ENCODE measurements at regions not wholly inside any gene's neighbourhood (a gene's known extent, or its start where the extent isn't known, plus 50 kb on each side); places are given as distances from the start of the nearest gene placed in this dataset.

- TF ChIP-seq CTCF (IDR thresholded peaks at IDR 0.05; ENCODE audit: low read depth, low read length), result no peak
- H3K4me3 ChIP-seq (ENCODE audit: low read depth, low read length), result no peak overlapping the region
Measured at GRCh38 chr10:52993109-52993508, 220.5 kb upstream of the MBL2 start.

- no peak overlapping the region for H3K4me3 ChIP-seq (ENCODE audit: low read depth, low read length)
- TF ChIP-seq CTCF (IDR thresholded peaks at IDR 0.05; ENCODE audit: low read depth, low read length), result no peak
Measured at GRCh38 chr10:52992567-52992966, 220.0 kb upstream of the MBL2 start.

GRCh38 chr10:52988923-52989322, 216.3 kb upstream of the MBL2 start:
- no peak overlapping the region for H3K4me3 ChIP-seq (ENCODE audit: low read depth, low read length)
- TF ChIP-seq CTCF (IDR thresholded peaks at IDR 0.05; ENCODE audit: low read depth, low read length), result no peak

- TF ChIP-seq CTCF (IDR thresholded peaks at IDR 0.05; ENCODE audit: low read depth, low read length), result no peak
Measured at GRCh38 chr10:52986125-52986524, 213.5 kb upstream of the MBL2 start.

GRCh38 chr10:52984169-52984568, 211.6 kb upstream of the MBL2 start:
- no peak for TF ChIP-seq CTCF (IDR thresholded peaks at IDR 0.05; ENCODE audit: low read depth, low read length)

More at GRCh38 chr10:52986125-52986524, 213.5 kb upstream of the MBL2 start:
- no peak overlapping the region for H3K4me3 ChIP-seq (ENCODE audit: low read depth, low read length)

GRCh38 chr10:52979295-52979990, 206.9 kb upstream of the MBL2 start:
- no peak overlapping the region for H3K4me3 ChIP-seq (ENCODE audit: low read depth, low read length)
- TF ChIP-seq CTCF (IDR thresholded peaks at IDR 0.05; ENCODE audit: low read depth, low read length), result no peak

More at GRCh38 chr10:52984169-52984568, 211.6 kb upstream of the MBL2 start:
- no peak overlapping the region for H3K4me3 ChIP-seq (ENCODE audit: low read depth, low read length)

- H3K4me3 ChIP-seq (ENCODE audit: low read depth, low read length), result no peak overlapping the region
- no peak for TF ChIP-seq CTCF (IDR thresholded peaks at IDR 0.05; ENCODE audit: low read depth, low read length)
Measured at GRCh38 chr10:52977581-52977980, 205.0 kb upstream of the MBL2 start.
